Inflammatory macrophage treated with lipopolysaccharide for 4 hours (primary cell): ENCODE measurements at regions not wholly inside any gene's neighbourhood (a gene's known extent, or its start where the extent isn't known, plus 50 kb on each side); places are given as distances from the start of the nearest gene placed in this dataset.
A peak's percentile ranks its signal among the peaks of the same experiment; 100 is the strongest.
"Not testable (repeated sequence)": the region's sequence is repeated elsewhere in the genome, so short reads cannot be mapped to it uniquely, and the experiment has no call there.

Source experiments
- DNase-seq: peaks from one replicate; pipeline ENCODE4 v3.0.0-alpha.2; 2020

DNA sequence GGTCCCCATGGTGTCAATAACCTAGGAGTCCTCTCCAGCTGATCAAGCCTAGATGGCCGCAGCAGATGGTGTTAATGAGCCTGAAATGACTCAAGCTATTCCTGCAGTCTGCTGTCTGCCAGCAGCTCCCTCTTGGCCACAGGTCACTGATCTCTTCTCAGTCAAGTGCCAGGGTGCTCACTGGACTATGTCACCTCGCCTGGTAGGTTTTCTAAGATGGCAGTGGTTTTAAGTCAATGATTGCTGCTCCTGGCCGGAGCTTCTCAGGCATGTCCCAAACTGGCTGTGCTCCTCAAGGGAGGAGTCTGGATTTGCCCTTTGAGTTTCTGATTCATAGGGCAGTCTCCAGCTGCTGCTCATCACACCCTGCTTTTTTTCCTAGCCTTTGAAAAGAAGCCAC is 58.6 kb upstream of the SHISA6 start:
- no peak for DNase-seq

DNA sequence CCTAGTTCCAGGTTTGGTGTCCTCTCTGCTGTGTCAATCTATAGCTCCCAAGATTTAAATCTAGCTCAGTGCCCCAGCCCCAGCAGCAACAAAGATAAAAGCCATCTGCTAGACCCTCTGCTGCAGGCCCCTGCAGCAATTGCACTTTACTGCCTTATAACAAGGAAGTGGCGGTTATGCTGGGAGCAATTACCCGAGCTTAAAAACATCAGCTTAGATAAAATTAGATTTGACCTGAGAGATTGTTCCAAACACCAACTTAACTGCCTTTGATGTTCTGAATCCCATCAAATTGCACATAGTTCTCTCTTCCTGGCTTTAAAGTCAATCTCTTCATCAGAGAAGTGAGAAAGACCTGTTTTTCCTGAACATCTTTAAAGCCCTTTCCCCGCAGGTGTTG is 62.4 kb upstream of the SHISA6 start:
- DNase-seq = no peak

DNA sequence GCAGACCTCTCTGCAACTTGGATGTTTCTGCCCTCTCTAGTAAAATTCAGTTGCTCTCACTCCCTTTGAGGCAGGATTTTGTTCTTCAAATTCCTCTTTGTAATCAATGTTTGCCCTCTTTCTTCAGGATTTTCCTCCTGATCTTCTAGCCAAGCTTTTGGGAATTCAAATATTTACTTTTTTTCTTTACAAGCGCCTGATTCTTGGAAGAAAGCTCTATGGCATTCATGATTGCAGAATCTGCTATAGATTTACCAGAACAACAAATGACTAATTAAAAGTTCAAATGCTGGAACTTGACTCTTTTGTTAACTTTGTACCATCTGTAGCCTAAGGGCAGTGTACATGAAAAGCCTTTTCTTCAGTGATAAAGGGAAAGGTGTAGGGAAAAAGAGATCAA is 63.7 kb upstream of the SHISA6 start:
- no peak for DNase-seq

- DNase-seq = no peak
Observed at GRCh38 chr17:11176549-11176948, 64.5 kb upstream of the SHISA6 start.

DNA sequence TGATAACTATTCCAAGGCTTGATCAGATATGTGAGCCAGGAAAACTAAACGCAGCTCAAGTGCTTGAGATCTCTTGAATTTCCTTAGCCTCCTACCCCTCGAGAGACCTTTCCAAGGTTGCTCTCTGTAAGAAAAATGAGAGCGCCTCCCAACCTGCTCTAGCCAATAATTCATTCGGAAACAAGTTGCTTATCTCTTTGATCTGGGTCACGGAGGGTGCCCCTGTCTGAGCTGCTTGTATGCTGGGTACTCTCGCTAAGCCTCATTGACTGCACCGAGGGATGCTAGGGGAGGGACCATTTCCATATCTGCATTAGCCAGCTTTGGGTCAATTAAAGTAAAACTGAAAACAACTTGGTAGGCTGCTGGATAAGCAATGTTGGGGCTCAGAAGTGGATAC is 70.1 kb upstream of the SHISA6 start:
- no peak for DNase-seq

DNA sequence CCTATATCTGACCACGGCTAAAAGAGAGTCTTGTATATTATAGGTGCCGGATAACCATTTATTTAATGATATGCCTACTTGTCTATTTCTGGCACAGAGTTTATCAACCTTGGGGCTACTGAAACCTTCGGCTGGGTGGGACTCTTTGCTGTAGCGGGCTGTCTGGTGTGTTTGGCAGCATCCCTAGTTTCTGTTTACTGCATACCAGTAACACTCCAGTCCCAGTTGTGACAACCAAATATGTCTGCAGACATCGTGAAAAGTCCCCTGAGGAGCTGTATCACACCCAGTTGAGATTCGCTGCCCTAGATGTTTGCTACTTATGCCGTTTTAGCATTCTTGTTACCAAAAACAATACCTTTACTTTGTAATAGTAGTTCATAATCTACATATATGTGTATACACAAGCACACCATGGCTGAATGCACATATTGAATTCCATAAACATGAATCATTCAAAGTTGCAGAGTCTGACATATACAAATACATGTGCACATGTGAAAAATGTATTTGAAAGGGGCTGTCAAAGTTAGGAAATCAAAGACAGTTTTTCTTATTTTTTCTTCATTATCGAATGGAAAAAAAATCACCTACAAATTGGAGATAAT is 89.1 kb upstream of the SHISA6 start:
- DNase-seq = no peak

DNA sequence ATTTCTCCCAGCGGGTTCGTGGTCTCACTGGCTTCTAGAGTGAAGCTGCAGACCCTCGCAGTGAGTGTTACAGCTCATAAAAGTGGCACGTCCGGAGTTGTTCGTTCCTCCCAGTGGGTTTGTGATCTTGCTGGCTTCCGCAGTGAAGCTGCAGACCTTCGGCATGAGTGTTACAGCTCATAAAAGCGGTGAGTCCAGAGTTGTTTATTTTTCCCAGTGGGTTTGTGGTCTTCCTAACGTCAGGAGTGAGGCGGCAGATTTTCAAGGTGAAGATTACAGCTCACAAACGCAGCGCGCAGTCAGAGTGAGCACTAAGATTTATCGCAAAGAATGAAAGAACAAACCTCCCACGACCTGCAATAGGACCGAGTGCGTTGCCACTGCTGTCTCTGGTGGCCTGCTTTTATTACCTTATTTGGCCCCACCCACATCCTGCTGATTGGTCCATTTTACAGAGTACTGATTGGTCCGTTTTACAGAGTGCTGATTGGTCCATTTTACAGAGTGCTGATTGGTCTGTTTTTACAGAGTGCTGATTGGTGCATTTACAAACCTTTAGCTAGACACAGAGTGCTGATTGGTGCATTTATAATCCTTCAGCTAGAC is 90.0 kb upstream of the SHISA6 start:
- not testable (repeated sequence) for DNase-seq

DNA sequence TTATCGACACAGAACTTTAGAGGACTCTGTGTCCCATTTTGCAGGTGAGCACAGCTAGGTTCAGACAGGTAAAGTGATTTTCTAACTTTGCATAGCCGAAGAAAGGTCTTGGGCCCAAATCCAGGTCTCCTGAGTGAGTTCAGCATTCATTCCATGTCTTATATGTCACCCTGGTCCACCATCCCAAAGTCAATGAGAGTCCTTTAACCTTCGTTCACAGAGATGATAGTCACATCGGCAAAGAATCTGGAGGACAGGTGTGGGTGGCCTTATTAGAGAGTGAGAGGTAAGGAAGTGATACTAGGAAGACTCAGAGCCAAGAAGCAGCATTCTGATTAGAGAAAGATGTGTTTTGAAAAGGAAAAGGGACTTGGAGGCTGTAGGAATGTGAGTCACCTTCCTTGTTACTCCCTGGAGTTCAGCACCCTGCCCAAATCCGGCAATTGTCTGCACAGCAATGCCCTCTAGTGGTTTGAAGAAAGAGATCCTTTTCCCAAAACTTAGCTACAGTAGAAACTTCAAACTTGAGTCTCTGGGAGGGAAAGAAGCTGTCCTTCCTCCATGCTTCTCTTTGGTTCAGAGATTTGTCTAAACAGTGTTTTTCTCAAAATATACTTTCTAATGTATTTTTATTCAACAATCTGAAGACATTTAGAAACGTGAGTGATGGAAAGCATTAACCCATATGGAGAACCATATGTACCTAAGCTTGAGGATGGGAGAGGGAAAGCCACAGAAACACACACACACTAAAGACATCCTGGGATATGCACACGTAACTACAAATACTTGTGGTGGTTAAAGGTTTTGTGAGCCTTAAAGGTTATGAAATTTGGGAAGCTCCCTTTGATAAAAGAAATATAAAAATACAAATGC is 96.4 kb upstream of the SHISA6 start:
- DNase-seq = peak; percentile 3

- DNase-seq = no peak
Observed at GRCh38 chr17:11142231-11142630, 98.8 kb upstream of the SHISA6 start.

DNA sequence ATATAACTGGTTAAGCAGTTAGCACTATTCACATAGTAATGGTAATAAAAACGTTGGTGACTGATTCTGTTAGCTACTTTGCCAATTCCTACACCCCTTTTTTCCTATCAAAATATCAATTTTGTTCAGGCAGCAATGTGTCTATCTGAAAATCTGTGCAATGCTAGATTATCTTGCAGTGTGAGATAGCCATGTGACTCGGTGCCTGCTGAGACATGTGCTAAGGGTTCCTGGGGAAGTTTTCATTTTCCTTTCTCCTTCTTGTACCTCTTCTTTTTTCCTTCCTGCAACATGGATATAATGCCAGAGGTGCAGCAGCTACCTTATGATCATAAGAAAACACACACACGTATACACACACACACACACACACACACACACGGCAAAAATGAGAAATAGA is 100.5 kb upstream of the SHISA6 start:
- no peak for DNase-seq

DNA sequence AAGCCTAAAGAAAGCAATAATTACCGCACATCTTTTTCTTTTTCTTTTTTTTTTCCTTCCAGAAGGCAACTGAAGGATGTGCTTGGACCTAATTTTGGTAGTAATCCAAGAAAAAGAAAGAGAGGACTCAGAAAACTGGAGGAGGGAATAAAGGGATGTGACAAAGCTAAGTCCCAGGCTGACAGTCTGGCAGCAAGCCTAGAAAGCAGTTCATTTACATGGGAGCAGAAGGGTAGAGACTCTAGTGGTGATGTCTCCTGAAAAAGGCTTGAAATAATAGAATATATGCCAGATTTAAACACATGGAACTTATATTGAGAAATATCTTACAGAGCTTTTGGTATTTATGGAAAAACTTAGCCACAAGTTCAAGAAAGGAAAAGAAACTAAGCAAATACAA is 101.0 kb upstream of the SHISA6 start:
- DNase-seq = no peak

GRCh38 chr17:11138023-11138422 is 103.0 kb upstream of the SHISA6 start:
- DNase-seq = no peak

DNA sequence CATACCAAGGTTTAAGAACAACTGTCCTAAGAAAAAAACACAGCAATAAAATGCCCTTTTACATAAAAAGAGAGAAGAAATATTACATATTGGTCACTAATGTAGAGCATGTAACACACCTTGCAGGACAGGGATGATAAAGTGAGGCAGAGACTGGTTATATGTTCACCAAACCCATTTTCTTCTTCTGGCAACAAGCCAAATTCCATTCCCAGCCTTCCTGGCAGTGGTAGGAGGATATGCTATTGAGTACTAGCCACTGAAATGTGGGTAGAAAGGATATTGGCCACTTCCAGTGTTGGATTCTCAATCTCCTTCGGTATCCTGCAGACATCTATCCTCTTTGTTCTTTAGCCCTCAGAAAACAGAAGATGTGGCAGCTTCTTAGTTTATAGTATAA is 105.2 kb upstream of the SHISA6 start:
- no peak for DNase-seq

GRCh38 chr17:11130367-11130766 is 110.6 kb upstream of the SHISA6 start:
- no peak for DNase-seq

GRCh38 chr17:11122908-11123307 is 118.1 kb upstream of the SHISA6 start:
- DNase-seq = no peak

DNA sequence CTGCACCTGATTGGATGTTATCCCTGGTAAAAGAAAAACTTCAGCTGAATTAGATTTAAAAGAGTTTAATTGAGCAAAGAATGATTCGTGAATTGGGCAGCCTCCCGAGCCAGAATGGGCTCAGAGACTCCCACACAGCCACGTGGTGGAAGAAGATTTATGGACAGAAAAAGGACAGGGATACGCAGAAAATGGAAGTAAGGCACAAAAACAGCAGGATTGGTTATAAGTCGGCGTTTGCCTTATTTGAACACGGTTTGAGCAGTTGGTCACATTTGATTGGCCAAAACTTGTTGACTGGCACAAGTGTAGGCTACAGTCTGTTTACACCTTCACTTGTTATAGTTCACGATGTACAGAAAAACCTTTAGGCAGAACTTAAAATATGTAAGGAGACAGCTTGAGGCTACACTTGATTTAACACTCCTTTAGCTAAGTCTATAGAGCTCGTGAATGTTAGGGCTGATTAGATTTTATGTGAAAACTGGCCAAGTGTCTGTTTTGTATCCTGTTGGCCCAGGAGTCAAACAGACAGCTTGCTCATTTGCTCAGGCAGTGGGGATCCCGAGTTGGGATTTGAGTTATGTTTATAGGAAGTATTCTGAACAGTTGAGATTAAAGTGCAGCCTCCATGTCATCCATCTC is 119.5 kb upstream of the SHISA6 start:
- no peak for DNase-seq

- no peak for DNase-seq
Observed at GRCh38 chr17:11109106-11109505, 131.9 kb upstream of the SHISA6 start.

- DNase-seq = no peak
Observed at GRCh38 chr17:11105141-11105540, 135.9 kb upstream of the SHISA6 start.

GRCh38 chr17:11097121-11097520 is 143.9 kb upstream of the SHISA6 start:
- no peak for DNase-seq

- no peak for DNase-seq
Observed at GRCh38 chr17:11094331-11094730, 146.7 kb upstream of the SHISA6 start.

DNA sequence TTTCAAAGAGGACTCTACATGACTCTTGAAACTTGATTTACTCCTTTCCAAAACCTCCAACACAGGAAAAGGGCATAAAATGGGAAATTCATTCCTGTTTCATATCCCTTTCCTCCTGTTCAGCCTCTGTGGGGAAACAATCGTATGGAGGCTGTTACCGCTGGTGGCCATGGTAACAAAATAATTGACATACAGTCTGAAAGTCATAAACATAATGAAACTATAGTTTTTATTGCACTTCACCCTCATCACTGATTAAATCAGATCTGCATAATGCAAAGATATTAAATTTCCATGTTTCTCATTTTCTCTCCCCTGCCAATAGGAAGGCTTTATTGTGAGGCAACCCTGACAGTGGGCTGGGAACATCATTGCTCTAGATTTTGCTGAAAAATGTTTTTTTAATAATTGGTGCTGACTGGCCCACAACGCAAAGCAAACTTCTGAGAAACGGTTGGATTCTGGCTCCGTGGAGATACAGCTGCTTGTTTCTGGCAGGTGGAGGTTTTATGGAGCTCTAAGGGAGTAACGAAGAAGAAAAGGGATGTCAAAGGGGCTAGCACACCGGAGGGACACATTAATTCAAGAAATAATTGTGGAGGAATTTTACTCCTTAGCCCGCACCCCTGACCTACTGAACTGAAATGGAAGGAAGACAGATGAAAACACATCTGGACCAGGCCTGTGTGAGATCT is 154.2 kb upstream of the SHISA6 start:
- DNase-seq = no peak

DNA sequence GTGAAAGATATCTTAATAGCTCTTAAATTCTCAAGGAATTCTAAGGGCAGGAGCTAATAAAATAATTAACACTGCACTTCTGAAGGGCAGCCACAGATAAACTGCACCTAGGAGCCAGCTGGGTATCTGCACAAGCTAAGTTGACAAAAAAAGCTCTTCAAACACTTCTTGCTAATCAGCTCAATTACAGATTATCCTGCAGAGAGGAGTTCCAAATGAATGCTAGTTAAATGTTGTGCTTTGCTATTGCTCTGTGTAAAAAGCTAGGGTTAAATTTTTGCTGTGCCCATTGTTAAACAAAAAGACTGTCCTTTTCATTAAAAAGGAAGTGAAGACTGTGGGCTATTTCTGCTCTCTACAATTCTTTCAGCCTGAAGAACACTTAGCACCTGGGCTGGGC is 158.5 kb upstream of the SHISA6 start:
- DNase-seq = no peak

- DNase-seq = no peak
Observed at GRCh38 chr17:11081342-11081741, 159.7 kb upstream of the SHISA6 start.
